ENCODE measurements at regions not wholly inside any gene's neighbourhood (a gene's known extent, or its start where the extent isn't known, plus 50 kb on each side); places are given as distances from the start of the nearest gene placed in this dataset.

GRCh38 chr13:44293374-44293773, 80.2 kb upstream of the SERP2 start:
- no peak for TF ChIP-seq FOXP2 (optimal IDR thresholded peaks at IDR 0.05; ENCODE audit: borderline replicate concordance, extremely low read depth, extremely low read length, insufficient read depth)
- TF ChIP-seq, protein P1, sequence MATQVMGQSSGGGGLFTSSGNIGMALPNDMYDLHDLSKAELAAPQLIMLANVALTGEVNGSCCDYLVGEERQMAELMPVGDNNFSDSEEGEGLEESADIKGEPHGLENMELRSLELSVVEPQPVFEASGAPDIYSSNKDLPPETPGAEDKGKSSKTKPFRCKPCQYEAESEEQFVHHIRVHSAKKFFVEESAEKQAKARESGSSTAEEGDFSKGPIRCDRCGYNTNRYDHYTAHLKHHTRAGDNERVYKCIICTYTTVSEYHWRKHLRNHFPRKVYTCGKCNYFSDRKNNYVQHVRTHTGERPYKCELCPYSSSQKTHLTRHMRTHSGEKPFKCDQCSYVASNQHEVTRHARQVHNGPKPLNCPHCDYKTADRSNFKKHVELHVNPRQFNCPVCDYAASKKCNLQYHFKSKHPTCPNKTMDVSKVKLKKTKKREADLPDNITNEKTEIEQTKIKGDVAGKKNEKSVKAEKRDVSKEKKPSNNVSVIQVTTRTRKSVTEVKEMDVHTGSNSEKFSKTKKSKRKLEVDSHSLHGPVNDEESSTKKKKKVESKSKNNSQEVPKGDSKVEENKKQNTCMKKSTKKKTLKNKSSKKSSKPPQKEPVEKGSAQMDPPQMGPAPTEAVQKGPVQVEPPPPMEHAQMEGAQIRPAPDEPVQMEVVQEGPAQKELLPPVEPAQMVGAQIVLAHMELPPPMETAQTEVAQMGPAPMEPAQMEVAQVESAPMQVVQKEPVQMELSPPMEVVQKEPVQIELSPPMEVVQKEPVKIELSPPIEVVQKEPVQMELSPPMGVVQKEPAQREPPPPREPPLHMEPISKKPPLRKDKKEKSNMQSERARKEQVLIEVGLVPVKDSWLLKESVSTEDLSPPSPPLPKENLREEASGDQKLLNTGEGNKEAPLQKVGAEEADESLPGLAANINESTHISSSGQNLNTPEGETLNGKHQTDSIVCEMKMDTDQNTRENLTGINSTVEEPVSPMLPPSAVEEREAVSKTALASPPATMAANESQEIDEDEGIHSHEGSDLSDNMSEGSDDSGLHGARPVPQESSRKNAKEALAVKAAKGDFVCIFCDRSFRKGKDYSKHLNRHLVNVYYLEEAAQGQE (IDR thresholded peaks at IDR 0.05; ENCODE audit: insufficient read depth in 1 of 2, low read depth in 2 of 2, low read length in 2 of 2): no peak
- TF ChIP-seq POLR2AphosphoS5 (IDR thresholded peaks at IDR 0.05; ENCODE audit: low read depth, low read length): no peak
- no peak for TF ChIP-seq SIN3A (IDR thresholded peaks at IDR 0.05; ENCODE audit: borderline replicate concordance, insufficient read depth, low read length)
- no peak for TF ChIP-seq TAF1 (IDR thresholded peaks at IDR 0.05; ENCODE audit: borderline replicate concordance, insufficient read depth, low read length)

GRCh38 chr13:44293908-44294735, 79.5 kb upstream of the SERP2 start:
- TF ChIP-seq SIN3A (IDR thresholded peaks at IDR 0.05; ENCODE audit: borderline replicate concordance, insufficient read depth, low read length) (no peak), POLR2AphosphoS5 (IDR thresholded peaks at IDR 0.05; ENCODE audit: low read depth, low read length) (no peak), FOXP2 (optimal IDR thresholded peaks at IDR 0.05; ENCODE audit: borderline replicate concordance, extremely low read depth, extremely low read length, insufficient read depth) (no peak), TAF1 (IDR thresholded peaks at IDR 0.05; ENCODE audit: borderline replicate concordance, insufficient read depth, low read length) (no peak)
- TF ChIP-seq, protein P1 (IDR thresholded peaks at IDR 0.05; ENCODE audit: insufficient read depth in 1 of 2, low read depth in 2 of 2, low read length in 2 of 2): no peak

- TF ChIP-seq FOXP2 (optimal IDR thresholded peaks at IDR 0.05; ENCODE audit: borderline replicate concordance, extremely low read depth, extremely low read length, insufficient read depth) (no peak), TAF1 (IDR thresholded peaks at IDR 0.05; ENCODE audit: borderline replicate concordance, insufficient read depth, low read length) (no peak), POLR2AphosphoS5 (IDR thresholded peaks at IDR 0.05; ENCODE audit: low read depth, low read length) (no peak), SIN3A (IDR thresholded peaks at IDR 0.05; ENCODE audit: borderline replicate concordance, insufficient read depth, low read length) (no peak)
- TF ChIP-seq, protein P1 (IDR thresholded peaks at IDR 0.05; ENCODE audit: insufficient read depth in 1 of 2, low read depth in 2 of 2, low read length in 2 of 2): no peak
These were observed 78.7 kb upstream of the SERP2 start for GRCh38 chr13:44294876-44295275.

GRCh38 chr13:44296856-44297255, 76.8 kb upstream of the SERP2 start:
- TF ChIP-seq SIN3A (IDR thresholded peaks at IDR 0.05; ENCODE audit: borderline replicate concordance, insufficient read depth, low read length) (no peak), FOXP2 (optimal IDR thresholded peaks at IDR 0.05; ENCODE audit: borderline replicate concordance, extremely low read depth, extremely low read length, insufficient read depth) (no peak), TAF1 (IDR thresholded peaks at IDR 0.05; ENCODE audit: borderline replicate concordance, insufficient read depth, low read length) (no peak), POLR2AphosphoS5 (IDR thresholded peaks at IDR 0.05; ENCODE audit: low read depth, low read length) (no peak)
- TF ChIP-seq, protein P1 (IDR thresholded peaks at IDR 0.05; ENCODE audit: insufficient read depth in 1 of 2, low read depth in 2 of 2, low read length in 2 of 2): no peak

Measured in PFSK-1 (cell line).